NT2/D1 (cell line): ENCODE measurements at regions not wholly inside any gene's neighbourhood (a gene's known extent, or its start where the extent isn't known, plus 50 kb on each side); places are given as distances from the start of the nearest gene placed in this dataset.

Source experiments
- YY1 ChIP-seq: IDR thresholded peaks from 2 replicates; pipeline ENCODE4 v1.6.1; 2011; ENCODE audit not compliant: insufficient read length, insufficient read depth
- ZNF274 ChIP-seq: IDR thresholded peaks from 2 replicates; pipeline ENCODE4 v1.6.1; 2011; ENCODE audit warnings: mild to moderate bottlenecking, low read depth, low read length

DNA sequence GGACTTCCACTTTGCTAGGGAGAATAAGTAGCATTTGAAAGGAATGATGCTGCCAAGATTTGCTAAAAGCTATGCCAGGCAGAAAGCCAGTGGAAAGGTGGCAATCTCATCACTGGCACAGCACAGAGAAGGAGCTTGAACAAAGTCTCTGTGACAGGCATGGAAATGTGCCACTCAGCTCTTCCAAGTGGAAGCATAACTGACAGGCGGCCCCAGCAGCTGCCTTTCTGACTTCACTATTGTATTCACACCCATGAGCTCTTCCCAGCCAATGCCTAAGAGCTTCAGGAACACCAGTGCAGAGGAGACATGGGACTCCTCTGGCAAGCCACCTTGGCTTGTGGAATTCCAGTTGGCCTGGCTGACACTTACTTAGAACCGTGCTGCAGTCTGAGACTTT is 134.6 kb upstream of the REG3G start:
- TF ChIP-seq YY1 (no peak), ZNF274 (no peak)
